ENCODE measurements at regions not wholly inside any gene's neighbourhood (a gene's known extent, or its start where the extent isn't known, plus 50 kb on each side); places are given as distances from the start of the nearest gene placed in this dataset.
"Not testable (repeated sequence)": the region's sequence is repeated elsewhere in the genome, so short reads cannot be mapped to it uniquely, and the experiment has no call there.

DNA sequence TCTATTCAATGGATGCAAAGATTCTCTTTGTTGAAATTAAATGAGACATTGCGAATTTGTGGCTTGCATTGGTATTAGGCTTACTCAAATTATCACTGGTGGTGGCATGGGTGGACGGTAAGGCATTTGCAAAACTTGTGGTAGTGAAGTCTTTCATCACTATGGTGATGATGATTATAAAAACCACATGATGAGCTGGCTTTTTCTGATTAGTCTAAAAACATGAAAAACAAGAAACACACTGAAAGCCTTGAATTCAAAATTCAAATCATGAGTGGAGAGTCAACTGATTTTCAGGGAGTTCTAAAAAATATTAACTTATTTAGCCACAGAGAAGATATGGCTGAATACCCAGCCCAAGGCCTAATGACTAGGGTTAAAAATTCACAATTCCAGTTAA lies 99.8 kb upstream of the HGF start:
- no peaks in the 10 kb centered on the region for H3K9me2 ChIP-seq (replicated peaks; ENCODE audit: insufficient read depth, low read length)
- TF ChIP-seq EZH2phosphoT487 (conservative IDR thresholded peaks at IDR 0.05; ENCODE audit: low read length), result no peak
- TF ChIP-seq, protein P1, sequence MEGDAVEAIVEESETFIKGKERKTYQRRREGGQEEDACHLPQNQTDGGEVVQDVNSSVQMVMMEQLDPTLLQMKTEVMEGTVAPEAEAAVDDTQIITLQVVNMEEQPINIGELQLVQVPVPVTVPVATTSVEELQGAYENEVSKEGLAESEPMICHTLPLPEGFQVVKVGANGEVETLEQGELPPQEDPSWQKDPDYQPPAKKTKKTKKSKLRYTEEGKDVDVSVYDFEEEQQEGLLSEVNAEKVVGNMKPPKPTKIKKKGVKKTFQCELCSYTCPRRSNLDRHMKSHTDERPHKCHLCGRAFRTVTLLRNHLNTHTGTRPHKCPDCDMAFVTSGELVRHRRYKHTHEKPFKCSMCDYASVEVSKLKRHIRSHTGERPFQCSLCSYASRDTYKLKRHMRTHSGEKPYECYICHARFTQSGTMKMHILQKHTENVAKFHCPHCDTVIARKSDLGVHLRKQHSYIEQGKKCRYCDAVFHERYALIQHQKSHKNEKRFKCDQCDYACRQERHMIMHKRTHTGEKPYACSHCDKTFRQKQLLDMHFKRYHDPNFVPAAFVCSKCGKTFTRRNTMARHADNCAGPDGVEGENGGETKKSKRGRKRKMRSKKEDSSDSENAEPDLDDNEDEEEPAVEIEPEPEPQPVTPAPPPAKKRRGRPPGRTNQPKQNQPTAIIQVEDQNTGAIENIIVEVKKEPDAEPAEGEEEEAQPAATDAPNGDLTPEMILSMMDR (IDR thresholded peaks at IDR 0.05; ENCODE audit: insufficient read depth, low read length, poor library complexity, severe bottlenecking), result no peak
- H3K36me3 ChIP-seq (ENCODE audit: low read length), result no peaks in the 10 kb centered on the region
- no peaks in the 10 kb centered on the region for H3F3A ChIP-seq (ENCODE audit: insufficient read depth)
- H3K4me3 ChIP-seq (ENCODE audit: insufficient read depth, low read length, poor library complexity, severe bottlenecking), result no peak overlapping the region
- H4K20me1 ChIP-seq (ENCODE audit: low read depth, low read length), result no peaks in the 10 kb centered on the region
- H3K27me3 ChIP-seq (ENCODE audit: low read length), result no peaks in the 10 kb centered on the region
- no peak overlapping the region for H3K4me2 ChIP-seq (ENCODE audit: low read depth, low read length, poor library complexity, severe bottlenecking)
- H2AFZ ChIP-seq (ENCODE audit: low read depth, low read length, severe bottlenecking), result no peak overlapping the region
- H3K9ac ChIP-seq (ENCODE audit: low read length), result no peak overlapping the region
- H3K27ac ChIP-seq (ENCODE audit: low read depth, low read length), result no peak overlapping the region
- no peaks in the 10 kb centered on the region for H3K9me3 ChIP-seq (ENCODE audit: insufficient read depth, low read length)
- H3K79me2 ChIP-seq (ENCODE audit: insufficient read depth, low read length), result no peaks in the 10 kb centered on the region

DNA sequence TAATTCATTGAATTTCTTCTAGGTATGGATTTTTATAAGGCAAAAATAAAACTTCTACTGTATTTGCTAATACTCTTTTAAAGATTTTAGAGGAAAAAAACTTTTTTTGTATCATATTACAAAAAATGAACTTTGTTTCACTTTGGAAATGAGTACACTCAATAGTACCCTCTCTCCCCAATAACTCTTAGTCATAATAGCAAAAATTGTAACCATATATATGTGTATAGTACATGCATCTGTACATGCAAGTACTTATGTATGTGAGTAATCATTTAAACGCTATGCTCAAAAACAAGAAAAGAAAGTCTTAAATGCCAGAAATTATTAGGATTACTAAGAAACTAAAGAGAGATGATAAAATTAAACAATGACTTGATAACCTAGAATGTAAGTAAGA lies 95.9 kb upstream of the HGF start:
- H3K9ac ChIP-seq (ENCODE audit: low read length), result no peak overlapping the region
- no peaks in the 10 kb centered on the region for H3K27me3 ChIP-seq (ENCODE audit: low read length)
- no peaks in the 10 kb centered on the region for H3K9me2 ChIP-seq (replicated peaks; ENCODE audit: insufficient read depth, low read length)
- no peaks in the 10 kb centered on the region for H3K79me2 ChIP-seq (ENCODE audit: insufficient read depth, low read length)
- H3K9me3 ChIP-seq (ENCODE audit: insufficient read depth, low read length), result no peaks in the 10 kb centered on the region
- H2AFZ ChIP-seq (ENCODE audit: low read depth, low read length, severe bottlenecking), result no peak overlapping the region
- no peaks in the 10 kb centered on the region for H3F3A ChIP-seq (ENCODE audit: insufficient read depth)
- H3K36me3 ChIP-seq (ENCODE audit: low read length), result no peaks in the 10 kb centered on the region
- no peak overlapping the region for H3K27ac ChIP-seq (ENCODE audit: low read depth, low read length)
- no peaks in the 10 kb centered on the region for H4K20me1 ChIP-seq (ENCODE audit: low read depth, low read length)
- H3K4me2 ChIP-seq (ENCODE audit: low read depth, low read length, poor library complexity, severe bottlenecking), result no peak overlapping the region
- no peak for TF ChIP-seq EZH2phosphoT487 (conservative IDR thresholded peaks at IDR 0.05; ENCODE audit: low read length)
- TF ChIP-seq, protein P1 (IDR thresholded peaks at IDR 0.05; ENCODE audit: insufficient read depth, low read length, poor library complexity, severe bottlenecking), result no peak
- no peak overlapping the region for H3K4me3 ChIP-seq (ENCODE audit: insufficient read depth, low read length, poor library complexity, severe bottlenecking)

DNA sequence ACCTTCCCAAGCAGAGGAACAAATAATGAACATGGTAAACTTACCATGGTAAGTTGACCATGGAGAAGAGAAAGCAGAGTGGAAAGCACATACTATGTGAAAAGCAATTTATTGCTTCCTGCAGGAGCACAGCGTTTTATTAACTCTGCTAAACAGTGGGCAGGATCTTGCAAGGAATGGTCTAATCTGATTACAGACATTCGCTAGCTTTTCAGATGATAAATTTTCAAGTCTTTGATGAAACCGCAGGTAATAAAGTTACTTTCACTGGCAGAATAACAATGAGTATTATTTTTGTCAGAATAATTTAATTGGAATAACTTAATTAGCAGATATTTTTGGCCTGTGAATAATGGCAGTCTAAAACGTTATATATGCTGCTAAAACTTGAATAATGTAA lies 89.6 kb upstream of the HGF start:
- H3K4me2 ChIP-seq (ENCODE audit: low read depth, low read length, poor library complexity, severe bottlenecking), result no peak overlapping the region
- H3K79me2 ChIP-seq (ENCODE audit: insufficient read depth, low read length), result no peaks in the 10 kb centered on the region
- no peaks in the 10 kb centered on the region for H3K9me3 ChIP-seq (ENCODE audit: insufficient read depth, low read length)
- H3K4me3 ChIP-seq (ENCODE audit: insufficient read depth, low read length, poor library complexity, severe bottlenecking), result no peak overlapping the region
- no peaks in the 10 kb centered on the region for H3F3A ChIP-seq (ENCODE audit: insufficient read depth)
- no peaks in the 10 kb centered on the region for H3K27me3 ChIP-seq (ENCODE audit: low read length)
- H3K9ac ChIP-seq (ENCODE audit: low read length), result no peak overlapping the region
- no peaks in the 10 kb centered on the region for H3K9me2 ChIP-seq (replicated peaks; ENCODE audit: insufficient read depth, low read length)
- no peak overlapping the region for H3K27ac ChIP-seq (ENCODE audit: low read depth, low read length)
- H4K20me1 ChIP-seq (ENCODE audit: low read depth, low read length), result no peaks in the 10 kb centered on the region
- no peak for TF ChIP-seq EZH2phosphoT487 (conservative IDR thresholded peaks at IDR 0.05; ENCODE audit: low read length)
- TF ChIP-seq, protein P1 (IDR thresholded peaks at IDR 0.05; ENCODE audit: insufficient read depth, low read length, poor library complexity, severe bottlenecking), result no peak
- no peak overlapping the region for H2AFZ ChIP-seq (ENCODE audit: low read depth, low read length, severe bottlenecking)
- H3K36me3 ChIP-seq (ENCODE audit: low read length), result no peaks in the 10 kb centered on the region

DNA sequence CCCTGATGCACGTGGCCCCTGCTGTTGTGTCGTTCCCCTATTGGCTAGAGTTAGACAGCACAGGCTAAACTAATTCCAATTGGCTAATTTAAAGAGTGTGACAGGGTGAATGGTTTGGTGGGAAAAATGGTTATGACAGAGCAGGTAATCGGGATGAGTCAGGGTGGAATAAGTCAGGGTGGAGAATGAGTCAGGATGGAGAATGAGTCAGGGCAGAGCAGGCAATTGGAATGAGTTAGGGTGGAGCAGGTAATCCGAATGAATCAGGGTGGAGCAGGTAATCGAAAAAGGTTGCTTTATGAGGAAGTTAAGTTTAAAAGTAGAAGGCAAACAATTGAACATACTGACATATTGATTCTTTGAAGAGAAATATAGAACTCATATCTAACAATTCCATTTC lies 89.0 kb upstream of the HGF start:
- H3F3A ChIP-seq (ENCODE audit: insufficient read depth); H3K27ac ChIP-seq (ENCODE audit: low read depth, low read length); H2AFZ ChIP-seq (ENCODE audit: low read depth, low read length, severe bottlenecking): not testable (repeated sequence)

More for the DNA sequence above, 89.0 kb upstream of the HGF start:
- H3K27me3 ChIP-seq (ENCODE audit: low read length); H3K4me3 ChIP-seq (ENCODE audit: insufficient read depth, low read length, poor library complexity, severe bottlenecking); H4K20me1 ChIP-seq (ENCODE audit: low read depth, low read length); H3K9ac ChIP-seq (ENCODE audit: low read length); H3K4me2 ChIP-seq (ENCODE audit: low read depth, low read length, poor library complexity, severe bottlenecking); H3K36me3 ChIP-seq (ENCODE audit: low read length); H3K79me2 ChIP-seq (ENCODE audit: insufficient read depth, low read length); H3K9me2 ChIP-seq (replicated peaks; ENCODE audit: insufficient read depth, low read length); H3K9me3 ChIP-seq (ENCODE audit: insufficient read depth, low read length): not testable (repeated sequence)

Measured in SU-DHL-6 (cell line).